ENCODE measurements at regions not wholly inside any gene's neighbourhood (a gene's known extent, or its start where the extent isn't known, plus 50 kb on each side); places are given as distances from the start of the nearest gene placed in this dataset.

- no peak for DNase-seq (ENCODE audit: low read depth, low spot score)
Measured at GRCh38 chr6:44660561-44661220, 273.2 kb downstream of the CDC5L start.

- DNase-seq (ENCODE audit: low read depth, low spot score) = no peak
Measured at GRCh38 chr6:44661221-44662008, 273.9 kb downstream of the CDC5L start.

- no peak for DNase-seq (ENCODE audit: low read depth, low spot score)
Measured at GRCh38 chr6:44662461-44663121, 275.1 kb downstream of the CDC5L start.

GRCh38 chr6:44663860-44664634 is 276.5 kb downstream of the CDC5L start:
- no peak for DNase-seq (ENCODE audit: low read depth, low spot score)

- no peak for DNase-seq (ENCODE audit: low read depth, low spot score)
Measured at GRCh38 chr6:44664716-44665115, 277.2 kb downstream of the CDC5L start.

- DNase-seq (ENCODE audit: low read depth, low spot score) = no peak
Measured at GRCh38 chr6:44665143-44665542, 277.6 kb downstream of the CDC5L start.

GRCh38 chr6:44665683-44666082 is 278.2 kb downstream of the CDC5L start:
- DNase-seq (ENCODE audit: low read depth, low spot score) = no peak

GRCh38 chr6:44666324-44666723 is 278.8 kb downstream of the CDC5L start:
- DNase-seq (ENCODE audit: low read depth, low spot score) = no peak

- DNase-seq (ENCODE audit: low read depth, low spot score) = no peak
Measured at GRCh38 chr6:44667226-44667625, 279.7 kb downstream of the CDC5L start.

GRCh38 chr6:44667668-44668390 is 280.3 kb downstream of the CDC5L start:
- DNase-seq (ENCODE audit: low read depth, low spot score) = no peak

- no peak for DNase-seq (ENCODE audit: low read depth, low spot score)
Measured at GRCh38 chr6:44668391-44668930, 281.0 kb downstream of the CDC5L start.

- DNase-seq (ENCODE audit: low read depth, low spot score) = no peak
Measured at GRCh38 chr6:44668976-44669934, 281.7 kb downstream of the CDC5L start.

GRCh38 chr6:44670146-44670545 is 282.6 kb downstream of the CDC5L start:
- no peak for DNase-seq (ENCODE audit: low read depth, low spot score)

GRCh38 chr6:44671333-44671732 is 283.8 kb downstream of the CDC5L start:
- DNase-seq (ENCODE audit: low read depth, low spot score) = no peak

GRCh38 chr6:44672086-44672485 is 284.6 kb downstream of the CDC5L start:
- DNase-seq (ENCODE audit: low read depth, low spot score) = no peak

- DNase-seq (ENCODE audit: low read depth, low spot score) = no peak
Measured at GRCh38 chr6:44672841-44673240, 285.3 kb downstream of the CDC5L start.

- DNase-seq (ENCODE audit: low read depth, low spot score) = no peak
Measured at GRCh38 chr6:44674226-44675155, 287.0 kb downstream of the CDC5L start.

GRCh38 chr6:44675449-44675848 is 287.9 kb downstream of the CDC5L start:
- DNase-seq (ENCODE audit: low read depth, low spot score) = no peak

Measured in pulmonary artery endothelial cell (primary cell).